Ovary (tissue), 3 donors: ENCODE measurements at regions not wholly inside any gene's neighbourhood (a gene's known extent, or its start where the extent isn't known, plus 50 kb on each side); places are given as distances from the start of the nearest gene placed in this dataset.

Source experiments
- CTCF ChIP-seq, 3 donors: fragments of 450-650 bp in 2 of 3; fragments of 200-600 bp in 1 of 3; IDR thresholded peaks; one replicate each; pipeline versions ENCODE4 v1.5.1 to v1.8.0; 2016 to 2022; ENCODE audit warnings: antibody characterized with exemption in 3 of 3, mild to moderate bottlenecking in 1 of 3
- EP300 ChIP-seq: sonication (generic); formaldehyde crosslinking; IDR thresholded peaks from one replicate; pipeline ENCODE4 v1.6.1; 2017; ENCODE audit warnings: antibody characterized with exemption
- POLR2A ChIP-seq: fragments of 450-650 bp; IDR thresholded peaks from one replicate; pipeline ENCODE4 v1.6.1; 2017; ENCODE audit warnings: antibody characterized with exemption, mild to moderate bottlenecking, moderate library complexity
- donor health status: DM: no; HTN: no; CAD: no.

DNA sequence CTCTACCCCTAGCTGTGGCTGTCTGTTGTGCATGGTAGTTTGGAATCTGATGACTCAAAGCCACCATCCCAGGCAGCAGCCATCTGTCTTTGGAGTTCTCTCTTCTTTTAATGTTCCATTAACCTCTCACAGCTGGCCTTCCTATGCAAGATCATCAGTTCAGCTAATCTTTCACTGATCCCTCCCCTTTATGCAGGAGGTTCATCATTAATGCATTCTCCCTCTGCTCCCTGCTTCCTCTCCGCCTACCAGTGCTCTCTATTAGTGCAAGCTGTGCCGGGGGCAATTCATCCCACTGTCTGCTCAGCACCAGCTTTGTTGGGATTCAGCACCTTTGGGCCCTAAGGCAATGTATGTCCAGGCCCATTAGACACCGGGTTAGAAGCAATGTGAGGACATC lies 413.0 kb upstream of the LRRC4C start:
- no peak for TF ChIP-seq CTCF (IDR thresholded peaks at IDR 0.05)
- TF ChIP-seq POLR2A = no peak
- no peak for TF ChIP-seq EP300
